ENCODE measurements at regions not wholly inside any gene's neighbourhood (a gene's known extent, or its start where the extent isn't known, plus 50 kb on each side); places are given as distances from the start of the nearest gene placed in this dataset.

DNA sequence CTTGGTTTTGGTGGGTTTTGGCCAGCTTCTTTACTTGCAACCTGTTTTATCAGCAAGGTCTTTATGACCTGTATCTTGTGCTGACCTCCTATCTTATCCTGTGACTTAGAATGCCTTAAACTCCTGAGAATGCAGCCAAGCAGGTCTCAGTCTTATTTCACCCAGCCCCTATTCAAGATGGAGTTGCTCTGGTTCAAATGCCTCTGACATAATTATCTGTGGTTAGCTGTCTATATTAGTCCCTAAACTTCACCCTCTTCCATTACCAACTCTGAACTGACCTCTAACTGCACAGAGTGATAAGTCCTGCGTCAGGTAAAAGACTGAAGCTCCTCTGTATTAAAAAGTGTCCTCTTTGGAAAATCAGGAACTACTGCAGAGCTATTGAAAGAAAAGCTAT, 61.9 kb upstream of the CD96 start:
- TF ChIP-seq, protein P1, sequence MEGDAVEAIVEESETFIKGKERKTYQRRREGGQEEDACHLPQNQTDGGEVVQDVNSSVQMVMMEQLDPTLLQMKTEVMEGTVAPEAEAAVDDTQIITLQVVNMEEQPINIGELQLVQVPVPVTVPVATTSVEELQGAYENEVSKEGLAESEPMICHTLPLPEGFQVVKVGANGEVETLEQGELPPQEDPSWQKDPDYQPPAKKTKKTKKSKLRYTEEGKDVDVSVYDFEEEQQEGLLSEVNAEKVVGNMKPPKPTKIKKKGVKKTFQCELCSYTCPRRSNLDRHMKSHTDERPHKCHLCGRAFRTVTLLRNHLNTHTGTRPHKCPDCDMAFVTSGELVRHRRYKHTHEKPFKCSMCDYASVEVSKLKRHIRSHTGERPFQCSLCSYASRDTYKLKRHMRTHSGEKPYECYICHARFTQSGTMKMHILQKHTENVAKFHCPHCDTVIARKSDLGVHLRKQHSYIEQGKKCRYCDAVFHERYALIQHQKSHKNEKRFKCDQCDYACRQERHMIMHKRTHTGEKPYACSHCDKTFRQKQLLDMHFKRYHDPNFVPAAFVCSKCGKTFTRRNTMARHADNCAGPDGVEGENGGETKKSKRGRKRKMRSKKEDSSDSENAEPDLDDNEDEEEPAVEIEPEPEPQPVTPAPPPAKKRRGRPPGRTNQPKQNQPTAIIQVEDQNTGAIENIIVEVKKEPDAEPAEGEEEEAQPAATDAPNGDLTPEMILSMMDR (IDR thresholded peaks at IDR 0.05): no peak
- no peak for TF ChIP-seq POLR2AphosphoS5 (IDR thresholded peaks at IDR 0.05)

Measured in prostate gland (tissue), 2 donors.